HL-60 (cell line): ENCODE measurements at regions not wholly inside any gene's neighbourhood (a gene's known extent, or its start where the extent isn't known, plus 50 kb on each side); places are given as distances from the start of the nearest gene placed in this dataset.

Source experiments
- CTCF ChIP-seq: IDR thresholded peaks from one replicate; pipeline ENCODE4 v1.5.1; 2011; ENCODE audit warnings: low read length, control low read depth, inconsistent platforms; ENCODE audit not compliant: insufficient read depth
- GABPA ChIP-seq: IDR thresholded peaks from 2 replicates; pipeline ENCODE4 v1.6.1; 2012; ENCODE audit warnings: low read depth
- POLR2AphosphoS5 ChIP-seq: IDR thresholded peaks from 2 replicates; pipeline ENCODE4 v1.6.1; 2012; ENCODE audit warnings: low read depth
- REST ChIP-seq: IDR thresholded peaks from 2 replicates; pipeline ENCODE4 v1.6.1; 2012; ENCODE audit warnings: low read depth; ENCODE audit not compliant: insufficient replicate concordance
- SPI1 ChIP-seq: IDR thresholded peaks from 2 replicates; pipeline ENCODE4 v1.6.1; 2012; ENCODE audit warnings: low read depth, mild to moderate bottlenecking, borderline replicate concordance

GRCh38 chr2:5588601-5589000 lies 103.6 kb upstream of the SOX11 start:
- TF ChIP-seq POLR2AphosphoS5 (no peak), CTCF (no peak), SPI1 (no peak), REST (no peak), GABPA (no peak)
